HepG2 (cell line): ENCODE measurements at regions not wholly inside any gene's neighbourhood (a gene's known extent, or its start where the extent isn't known, plus 50 kb on each side); places are given as distances from the start of the nearest gene placed in this dataset.
A peak's percentile ranks its signal among the peaks of the same experiment; 100 is the strongest.

Experiments
- ARID5B ChIP-seq: IDR thresholded peaks from 2 replicates; pipeline ENCODE4 v1.4.0; 2020; ENCODE audit warnings: mild to moderate bottlenecking, missing genetic modification reagents
- HNF4A ChIP-seq: sonication (generic); formaldehyde crosslinking; IDR thresholded peaks from 2 replicates; pipeline ENCODE4 v1.4.0; 2020; ENCODE audit warnings: missing genetic modification reagents
- HNF4G ChIP-seq, 2 experiments: sonication (generic) in 1 of 2; formaldehyde crosslinking in 1 of 2; IDR thresholded peaks; 2 replicates each; pipeline versions ENCODE4 v1.4.0 to v1.6.1; 2011 to 2020; ENCODE audit warnings: borderline replicate concordance in 2 of 2, low read depth in 2 of 2, mild to moderate bottlenecking in 2 of 2, low read length in 1 of 2, missing genetic modification reagents in 1 of 2, moderate library complexity in 1 of 2
- HOXA9 ChIP-seq: sonication (generic); formaldehyde crosslinking; IDR thresholded peaks from 2 replicates; pipeline ENCODE4 v1.8.1; 2022; ENCODE audit warnings: missing genetic modification reagents, mild to moderate bottlenecking, moderate library complexity, borderline replicate concordance
- IKZF5 ChIP-seq: IDR thresholded peaks from 2 replicates; pipeline ENCODE4 v1.6.1; 2018; ENCODE audit warnings: missing genetic modification reagents, mild to moderate bottlenecking, missing compliant biosample characterization
- MYC ChIP-seq: sonication (generic); formaldehyde crosslinking; IDR thresholded peaks from 2 replicates; pipeline ENCODE4 v1.9.0; 2021; ENCODE audit warnings: missing genetic modification reagents, borderline replicate concordance
- SALL1 ChIP-seq: sonication (generic); formaldehyde crosslinking; IDR thresholded peaks from 2 replicates; pipeline ENCODE4 v1.8.0; 2022; ENCODE audit warnings: mild to moderate bottlenecking, missing genetic modification reagents
- SNAPC5 ChIP-seq: sonication (generic); formaldehyde crosslinking; IDR thresholded peaks from 2 replicates; pipeline ENCODE4 v1.8.1; 2023; ENCODE audit warnings: mild to moderate bottlenecking, missing genetic modification reagents, borderline replicate concordance
- SOX13 ChIP-seq, 3 experiments: fragments of 450-650 bp in 1 of 3; sonication (generic) in 1 of 3; formaldehyde crosslinking in 1 of 3; IDR thresholded peaks in 2 of 3; conservative IDR thresholded peaks in 1 of 3; 2 replicates each; pipeline versions ENCODE4 v1.5.0 to v1.6.1; 2016 to 2020; ENCODE audit warnings: antibody characterized with exemption in 1 of 3, mild to moderate bottlenecking in 1 of 3, missing compliant biosample characterization in 1 of 3, missing genetic modification reagents in 1 of 3, moderate library complexity in 1 of 3
- SOX6 ChIP-seq, 2 experiments: fragments of 450-650 bp in 1 of 2; sonication (generic) in 1 of 2; formaldehyde crosslinking in 1 of 2; IDR thresholded peaks; 2 replicates each; pipeline versions ENCODE4 v1.4.0 to v1.6.1; 2017 to 2020; ENCODE audit warnings: antibody characterized with exemption in 1 of 2, mild to moderate bottlenecking in 1 of 2, missing genetic modification reagents in 1 of 2
- TBX2 ChIP-seq: sonication (generic); formaldehyde crosslinking; IDR thresholded peaks from 2 replicates; pipeline ENCODE4 v1.5.0; 2020; ENCODE audit warnings: missing genetic modification reagents, mild to moderate bottlenecking, borderline replicate concordance
- ZFP36L1 ChIP-seq: sonication (generic); formaldehyde crosslinking; IDR thresholded peaks from 2 replicates; pipeline ENCODE4 v1.8.0; 2022; ENCODE audit warnings: mild to moderate bottlenecking, missing genetic modification reagents, moderate library complexity
- ZFP91 ChIP-seq: sonication (generic); formaldehyde crosslinking; IDR thresholded peaks from 2 replicates; pipeline ENCODE4 v1.9.0; 2022; ENCODE audit warnings: missing genetic modification reagents, mild to moderate bottlenecking, borderline replicate concordance
- ZNF460 ChIP-seq: sonication (generic); formaldehyde crosslinking; IDR thresholded peaks from 2 replicates; pipeline ENCODE4 v1.5.1; 2020; ENCODE audit warnings: missing genetic modification reagents, mild to moderate bottlenecking, borderline replicate concordance
- ZNF547 ChIP-seq: sonication (generic); formaldehyde crosslinking; IDR thresholded peaks from 2 replicates; pipeline ENCODE4 v1.5.1; 2020; ENCODE audit warnings: mild to moderate bottlenecking, missing genetic modification reagents

- TF ChIP-seq ARID5B (CRISPR knock-in tag): 0 out of 2 replicates have a peak, but pooled peaks have one; percentile 27
- no peak for TF ChIP-seq SOX6 (IDR thresholded peaks at IDR 0.05)
- 0 out of 2 replicates have a peak, but pooled peaks have one; percentile 31 for TF ChIP-seq SOX6 (CRISPR knock-in tag; IDR thresholded peaks at IDR 0.05)
- TF ChIP-seq ZNF547: 0 out of 2 replicates have a peak, but pooled peaks have one; percentile 37
- peak; percentile 89 for TF ChIP-seq HNF4G (IDR thresholded peaks at IDR 0.05; ENCODE audit: borderline replicate concordance, low read depth, low read length)
- no peak for TF ChIP-seq HNF4G (CRISPR knock-in tag; IDR thresholded peaks at IDR 0.05; ENCODE audit: borderline replicate concordance, low read depth)
- peak; percentile 42; the same call in 1 of the 2 replicates for TF ChIP-seq SALL1 (CRISPR knock-in tag)
- TF ChIP-seq IKZF5 (CRISPR knock-in tag): no peak
- no peak for TF ChIP-seq ZFP91 (CRISPR knock-in tag)
- peak; percentile 51; the same call in 1 of the 2 replicates for TF ChIP-seq TBX2 (CRISPR knock-in tag)
- no peak for TF ChIP-seq SOX13 (IDR thresholded peaks at IDR 0.05)
- peak in 1 of 2 experiments; percentile 60; a peak in 2 of 4 replicates for TF ChIP-seq SOX13 (CRISPR knock-in tag; conservative IDR thresholded peaks at IDR 0.05 in 1 of 2, IDR thresholded peaks at IDR 0.05 in 1 of 2)
- no peak for TF ChIP-seq ZNF460 (CRISPR knock-in tag)
- peak; percentile 89 for TF ChIP-seq HNF4A (CRISPR knock-in tag)
- 0 out of 2 replicates have a peak, but pooled peaks have one; percentile 28 for TF ChIP-seq HOXA9 (CRISPR knock-in tag)
- TF ChIP-seq MYC: peak; percentile 22; the same call in 1 of the 2 replicates
- no peak for TF ChIP-seq ZFP36L1 (CRISPR knock-in tag)
- 0 out of 2 replicates have a peak, but pooled peaks have one; percentile 70 for TF ChIP-seq SNAPC5 (CRISPR knock-in tag)
- TF ChIP-seq, all 625 proteins: peak for 20
Measured at GRCh38 chr4:138835832-138836533, 179.6 kb upstream of the NOCT start (continued).
